Femur (tissue), 1 donor: ENCODE measurements at regions not wholly inside any gene's neighbourhood (a gene's known extent, or its start where the extent isn't known, plus 50 kb on each side); places are given as distances from the start of the nearest gene placed in this dataset.
"Not testable (repeated sequence)": the region's sequence is repeated elsewhere in the genome, so short reads cannot be mapped to it uniquely, and the experiment has no call there.

Experiments used
- DNase-seq: peaks from one replicate; pipeline ENCODE4 v3.0.0-alpha.2; 2017

- no peak for DNase-seq
Observed at GRCh38 chr12:11540156-11540555, 109.3 kb upstream of the ETV6 start.

GRCh38 chr12:11540615-11541310 lies 108.7 kb upstream of the ETV6 start:
- DNase-seq = no peak

GRCh38 chr12:11542599-11542998 lies 106.9 kb upstream of the ETV6 start:
- no peak for DNase-seq

- DNase-seq = no peak
Observed at GRCh38 chr12:11543457-11544158, 105.9 kb upstream of the ETV6 start.

GRCh38 chr12:11545484-11546330 lies 103.8 kb upstream of the ETV6 start:
- no peak for DNase-seq

GRCh38 chr12:11546582-11547270 lies 102.7 kb upstream of the ETV6 start:
- not testable (repeated sequence) for DNase-seq

GRCh38 chr12:11547271-11547646 lies 102.2 kb upstream of the ETV6 start:
- DNase-seq = not testable (repeated sequence)

- DNase-seq = no peak
Observed at GRCh38 chr12:11549119-11549518, 100.4 kb upstream of the ETV6 start.

GRCh38 chr12:11553871-11554533 lies 95.5 kb upstream of the ETV6 start:
- DNase-seq = peak; percentile 46

GRCh38 chr12:11555195-11555594 lies 94.3 kb upstream of the ETV6 start:
- no peak for DNase-seq

- DNase-seq = no peak
Observed at GRCh38 chr12:11555743-11556625, 93.5 kb upstream of the ETV6 start.

- no peak for DNase-seq
Observed at GRCh38 chr12:11556682-11557081, 92.8 kb upstream of the ETV6 start.

- no peak for DNase-seq
Observed at GRCh38 chr12:11559626-11560340, 89.7 kb upstream of the ETV6 start.

GRCh38 chr12:11561411-11561810 lies 88.1 kb upstream of the ETV6 start:
- DNase-seq = no peak

GRCh38 chr12:11563785-11564739 lies 85.4 kb upstream of the ETV6 start:
- DNase-seq = no peak

- no peak for DNase-seq
Observed at GRCh38 chr12:11564984-11565651, 84.4 kb upstream of the ETV6 start.

- no peak for DNase-seq
Observed at GRCh38 chr12:11565752-11566151, 83.7 kb upstream of the ETV6 start.

GRCh38 chr12:11568155-11568761 lies 81.2 kb upstream of the ETV6 start:
- no peak for DNase-seq
